Tibial nerve (tissue), 4 donors: ENCODE measurements at regions not wholly inside any gene's neighbourhood (a gene's known extent, or its start where the extent isn't known, plus 50 kb on each side); places are given as distances from the start of the nearest gene placed in this dataset.
A peak's percentile ranks its signal among the peaks of the same experiment; 100 is the strongest.
"Not testable (repeated sequence)": the region's sequence is repeated elsewhere in the genome, so short reads cannot be mapped to it uniquely, and the experiment has no call there.

ENCODE experiments used
- DNase-seq, 2 donors: peaks; one replicate each; pipeline ENCODE4 v3.0.0-alpha.2; 2019; ENCODE audit warnings: low spot score in 2 of 2
- H3K27ac ChIP-seq, 4 donors: fragments of 200-600 bp; sonication (generic) in 3 of 4; one replicate each; pipeline ENCODE4 v1.5.1; 2017 to 2019; ENCODE audit warnings: mild to moderate bottlenecking in 1 of 4
- H3K27me3 ChIP-seq, 2 donors: fragments of 200-600 bp; sonication (generic) in 1 of 2; one replicate each; pipeline versions ENCODE4 v1.5.1 to v1.6.0; 2017 to 2019
- H3K36me3 ChIP-seq, 3 donors: fragments of 200-600 bp; sonication (generic); one replicate each; pipeline ENCODE4 v1.5.1; 2018 to 2019
- H3K4me1 ChIP-seq, 4 donors: fragments of 200-600 bp; sonication (generic) in 3 of 4; one replicate each; pipeline ENCODE4 v1.5.1; 2017 to 2019
- H3K4me3 ChIP-seq, 4 donors: fragments of 200-600 bp; sonication (generic) in 3 of 4; one replicate each; pipeline ENCODE4 v1.5.1; 2017 to 2019; ENCODE audit warnings: mild to moderate bottlenecking in 1 of 4, moderate library complexity in 1 of 4
- H3K9me3 ChIP-seq, 4 donors: fragments of 200-600 bp; sonication (generic) in 3 of 4; one replicate each; pipeline ENCODE4 v1.5.1; 2017 to 2019
- CTCF ChIP-seq, 5 experiments: fragments of 200-600 bp in 3 of 5; fragments of 450-650 bp in 2 of 5; sonication (generic) in 3 of 5; IDR thresholded peaks; one replicate each; pipeline ENCODE4 v1.5.1; 2016 to 2019; ENCODE audit warnings: antibody characterized with exemption in 5 of 5, mild to moderate bottlenecking in 3 of 5, moderate library complexity in 2 of 5
- EP300 ChIP-seq, 2 donors: sonication (generic); formaldehyde crosslinking; IDR thresholded peaks; one replicate each; pipeline ENCODE4 v1.6.1; 2017; ENCODE audit warnings: antibody characterized with exemption in 2 of 2, mild to moderate bottlenecking in 1 of 2
- POLR2A ChIP-seq, 2 donors: fragments of 450-650 bp; IDR thresholded peaks; one replicate each; pipeline ENCODE4 v1.6.1; 2017; ENCODE audit warnings: antibody characterized with exemption in 2 of 2, mild to moderate bottlenecking in 2 of 2, moderate library complexity in 2 of 2
- WGBS, 2 donors: methylation state at CpG; one replicate each; pipeline ENCODE4 v1.1.5; 2018; 5-methylcytosine and 5-hydroxymethylcytosine counted together

GRCh38 chr5:157948738-157949410, 89.9 kb upstream of the CLINT1 start:
- Histone ChIP-seq H3K4me1 (peaks cover 0 to 8% (median 0%) of the 10 kb centered on the region in 4 donors), H3K36me3 (no peaks in the 10 kb centered on the region), H3K27me3 (peaks cover 0 to 4% of the 10 kb centered on the region in 2 donors), H3K27ac (peak overlapping the region in 2 of 4 donors; percentile 20 to 31), H3K9me3 (no peaks in the 10 kb centered on the region), H3K4me3 (peak overlapping the region in 1 of 4 donors; percentile 4)
- DNase-seq: peak; percentile 85 to 98
- 15 to 20% methylated on average over 11 of the region's 11 CpGs for WGBS, 2 donors
- TF ChIP-seq POLR2A (IDR thresholded peaks at IDR 0.05) (no peak), CTCF (IDR thresholded peaks at IDR 0.05) (peak; percentile 59 to 78 (median 75)), EP300 (IDR thresholded peaks at IDR 0.05) (no peak)

DNA sequence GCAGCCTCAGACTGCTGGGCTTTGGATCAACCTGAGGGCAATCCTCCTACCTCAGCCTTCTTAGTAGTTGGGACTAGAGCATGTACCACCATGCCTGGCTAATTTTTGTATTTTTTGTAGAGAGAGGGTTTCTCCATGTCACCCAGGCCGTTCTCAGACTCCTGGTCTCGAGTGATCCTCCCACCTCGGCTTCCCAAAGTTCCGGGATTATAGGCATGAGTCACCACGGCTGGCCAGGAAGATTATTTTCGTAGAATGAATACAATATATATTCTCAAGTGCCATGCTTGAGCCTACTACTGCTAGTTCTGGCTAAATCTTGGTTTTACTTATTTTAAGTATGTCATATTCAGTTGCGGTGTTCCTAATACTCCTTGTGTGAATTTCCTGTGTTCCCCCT, 88.2 kb upstream of the CLINT1 start:
- Histone ChIP-seq H3K4me1 (peaks cover 0 to 8% (median 0%) of the 10 kb centered on the region in 4 donors), H3K36me3 (no peaks in the 10 kb centered on the region), H3K4me3 (no peak overlapping the region), H3K9me3 (no peaks in the 10 kb centered on the region), H3K27ac (no peak overlapping the region), H3K27me3 (peaks cover 0 to 4% of the 10 kb centered on the region in 2 donors)
- TF ChIP-seq POLR2A (IDR thresholded peaks at IDR 0.05) (no peak), EP300 (IDR thresholded peaks at IDR 0.05) (no peak), CTCF (IDR thresholded peaks at IDR 0.05) (no peak)
- WGBS, 2 donors: 83 to 89% methylated on average over 7 of the region's 7 CpGs
- DNase-seq: no peak

GRCh38 chr5:157945822-157946221, 86.9 kb upstream of the CLINT1 start:
- not testable (repeated sequence) for H3K36me3 ChIP-seq, H3K27me3 ChIP-seq, H3K9me3 ChIP-seq, H3K27ac ChIP-seq, DNase-seq, H3K4me1 ChIP-seq, H3K4me3 ChIP-seq
- WGBS, 2 donors: 75 to 94% methylated on average over 5 of the region's 5 CpGs

- H3K27ac ChIP-seq: no peak overlapping the region
- H3K36me3 ChIP-seq: no peaks in the 10 kb centered on the region
- H3K27me3 ChIP-seq: peaks cover 0 to 4% of the 10 kb centered on the region in 2 donors
- peaks cover 0 to 8% (median 0%) of the 10 kb centered on the region in 4 donors for H3K4me1 ChIP-seq
- H3K4me3 ChIP-seq: no peak overlapping the region
- WGBS, 2 donors: 82 to 83% methylated on average over 6 of the region's 6 CpGs
- no peak for TF ChIP-seq EP300 (IDR thresholded peaks at IDR 0.05)
- no peak for TF ChIP-seq POLR2A (IDR thresholded peaks at IDR 0.05)
- TF ChIP-seq CTCF (IDR thresholded peaks at IDR 0.05): no peak
- DNase-seq: no peak
- no peaks in the 10 kb centered on the region for H3K9me3 ChIP-seq
Measured at GRCh38 chr5:157944938-157945337, 86.0 kb upstream of the CLINT1 start.

DNA sequence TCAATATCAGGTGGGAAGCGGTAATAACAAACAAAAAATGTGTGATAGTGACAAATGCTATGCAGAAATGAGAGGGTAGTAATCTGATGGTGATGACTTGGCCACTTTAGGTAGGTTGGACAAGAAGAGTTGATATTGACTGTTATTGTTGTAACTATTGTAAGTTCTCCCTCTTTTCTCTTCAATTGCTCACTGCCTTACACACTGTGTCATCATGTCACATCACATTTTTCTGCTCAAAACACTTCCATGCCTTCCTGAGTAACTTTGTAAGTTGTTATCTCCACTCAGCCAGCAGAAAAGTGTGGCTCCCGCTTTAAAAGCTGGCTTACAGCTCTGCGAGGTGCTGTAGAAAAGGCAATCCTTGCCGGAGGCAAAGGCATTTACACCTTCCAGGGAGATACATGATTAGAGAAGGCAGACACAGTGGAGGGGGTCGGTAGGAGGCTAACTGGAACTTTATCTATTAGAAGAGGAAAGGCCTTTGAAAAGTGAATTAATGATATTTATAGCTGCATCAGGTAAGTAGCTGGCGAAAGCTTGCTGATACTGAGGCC, 85.2 kb upstream of the CLINT1 start:
- 62 to 65% methylated on average over 6 of the region's 6 CpGs for WGBS, 2 donors
- Histone ChIP-seq H3K9me3 (no peaks in the 10 kb centered on the region), H3K36me3 (no peaks in the 10 kb centered on the region), H3K4me1 (peaks cover 0 to 7% (median 0%) of the 10 kb centered on the region in 4 donors), H3K4me3 (no peak overlapping the region), H3K27me3 (peaks cover 0 to 4% of the 10 kb centered on the region in 2 donors), H3K27ac (no peak overlapping the region)
- TF ChIP-seq EP300 (IDR thresholded peaks at IDR 0.05) (no peak), POLR2A (IDR thresholded peaks at IDR 0.05) (no peak), CTCF (IDR thresholded peaks at IDR 0.05) (no peak)
- no peak for DNase-seq
